H1 (cell line): ENCODE measurements at regions not wholly inside any gene's neighbourhood (a gene's known extent, or its start where the extent isn't known, plus 50 kb on each side); places are given as distances from the start of the nearest gene placed in this dataset.

ENCODE experiments used
- CTCF ChIA-PET: fragments of 300-600 bp; sonication (Branson Sonifier 250); formaldehyde crosslinking; loops from one replicate; lab custom pipeline; 2021; ENCODE audit not compliant: partially characterized antibody; lab: Charles Lee
- POLR2A ChIA-PET: fragments of 300-600 bp; sonication (Branson Sonifier 250); formaldehyde crosslinking; loops from one replicate; lab custom pipeline; 2021; ENCODE audit warnings: inconsistent platforms; ENCODE audit not compliant: partially characterized antibody; lab: Charles Lee
- DNase-seq, 2 experiments: peaks; one replicate each; pipeline versions ENCODE4 v3.0.0 to v3.0.0-alpha.2; 2010 to 2022; ENCODE audit warnings: low spot score in 2 of 2, low read depth in 1 of 2, mixed read lengths in 1 of 2
- FAIRE-seq: peaks from 2 replicates; lab custom pipeline; 2011; peaks lifted over from hg19 to GRCh38; lab: Jason Lieb, UNC
- H2AFZ ChIP-seq: 2 replicates; pipeline ENCODE4 v1.8.1; 2012; ENCODE audit warnings: low read length, inconsistent platforms
- H2AK5ac ChIP-seq: 2 replicates; pipeline ENCODE4 v1.6.1; 2013; ENCODE audit warnings: low read depth, low read length
- H2BK120ac ChIP-seq: replicated peaks from 2 replicates; pipeline ENCODE3; 2013; ENCODE audit warnings: low read depth, low read length, inconsistent platforms
- H2BK12ac ChIP-seq: 2 replicates; pipeline ENCODE4 v1.6.1; 2013; ENCODE audit warnings: low read depth, low read length
- H2BK15ac ChIP-seq: 2 replicates; pipeline ENCODE4 v1.6.1; 2013; ENCODE audit warnings: low read length
- H2BK20ac ChIP-seq: 2 replicates; pipeline ENCODE4 v1.6.1; 2013; ENCODE audit warnings: low read length
- H2BK5ac ChIP-seq: 2 replicates; pipeline ENCODE4 v1.6.1; 2013; ENCODE audit warnings: low read depth, low read length
- H3K14ac ChIP-seq: 2 replicates; pipeline ENCODE4 v1.6.1; 2013; ENCODE audit warnings: inconsistent platforms; ENCODE audit not compliant: insufficient read length
- H3K18ac ChIP-seq: 2 replicates; pipeline ENCODE4 v1.6.1; 2013; ENCODE audit warnings: low read length; ENCODE audit errors: extremely low read depth
- H3K23ac ChIP-seq: 2 replicates; pipeline ENCODE4 v1.6.1; 2013; ENCODE audit warnings: inconsistent platforms; ENCODE audit not compliant: insufficient read length
- H3K23me2 ChIP-seq: 2 replicates; pipeline ENCODE4 v1.6.1; 2013; ENCODE audit warnings: low read depth, low read length
- H3K27ac ChIP-seq: 2 replicates; pipeline ENCODE4 v1.6.1; 2011; ENCODE audit warnings: low read depth, low read length, inconsistent platforms
- H3K27me3 ChIP-seq, 4 experiments: replicated peaks in 1 of 4; 1 replicate in 1 of 4; 2 replicates in 3 of 4; pipeline versions ENCODE4 v1.6.1 to v1.8.1; 2011 to 2013; ENCODE audit warnings: low read length in 3 of 4, mild to moderate bottlenecking in 3 of 4, inconsistent platforms in 2 of 4, mixed read lengths in 2 of 4, moderate library complexity in 1 of 4; ENCODE audit not compliant: control insufficient read depth in 3 of 4, insufficient read depth in 3 of 4; ENCODE audit errors: extremely low read depth in 1 of 4
- H3K36me3 ChIP-seq, 4 experiments: 2 replicates each; pipeline versions ENCODE4 v1.6.1 to v1.8.1; 2011 to 2013; ENCODE audit warnings: mild to moderate bottlenecking in 4 of 4, low read length in 3 of 4, moderate library complexity in 2 of 4, control low read depth in 1 of 4, inconsistent platforms in 1 of 4; ENCODE audit not compliant: insufficient read depth in 4 of 4, control insufficient read depth in 2 of 4
- H3K4ac ChIP-seq: replicated peaks from 2 replicates; pipeline ENCODE3; 2013; ENCODE audit warnings: low read length, low read depth, mixed read lengths, inconsistent platforms; ENCODE audit not compliant: insufficient read length
- H3K4me1 ChIP-seq, 4 experiments: replicated peaks in 1 of 4; 1 replicate in 1 of 4; 2 replicates in 3 of 4; pipeline versions ENCODE4 v1.6.1 to v1.8.1; 2011 to 2013; ENCODE audit warnings: low read length in 3 of 4, inconsistent platforms in 2 of 4, mixed read lengths in 1 of 4; ENCODE audit not compliant: insufficient read depth in 4 of 4, control insufficient read depth in 3 of 4
- H3K4me2 ChIP-seq, 2 experiments: 2 replicates each; pipeline versions ENCODE4 v1.6.1 to v1.8.1; 2011 to 2013; ENCODE audit warnings: low read depth in 2 of 2, low read length in 2 of 2, control low read depth in 1 of 2, inconsistent platforms in 1 of 2, mild to moderate bottlenecking in 1 of 2; ENCODE audit not compliant: insufficient read depth in 1 of 2
- H3K4me3 ChIP-seq, 4 experiments: fragments of 200-600, 300-600 bp in 1 of 4; sonication (generic), shearing (Covaris generic), sonication (Bioruptor Twin) in 1 of 4; 2 replicates each; pipeline versions ENCODE4 v1.5.1 to v1.8.1; 2011 to 2016; ENCODE audit warnings: low read length in 4 of 4, low read depth in 3 of 4, control low read depth in 2 of 4, inconsistent platforms in 2 of 4, mild to moderate bottlenecking in 2 of 4, mixed read lengths in 1 of 4, moderate library complexity in 1 of 4; ENCODE audit not compliant: insufficient read depth in 2 of 4; ENCODE audit errors: extremely low read depth in 1 of 4
- H3K56ac ChIP-seq: replicated peaks from 2 replicates; pipeline ENCODE3; 2013; ENCODE audit warnings: low read depth, mild to moderate bottlenecking, mixed read lengths, low read length, inconsistent platforms; ENCODE audit not compliant: insufficient read length
- H3K79me1 ChIP-seq: 2 replicates; pipeline ENCODE4 v1.6.1; 2013; ENCODE audit warnings: low read depth, low read length, control low read depth
- H3K79me2 ChIP-seq, 2 experiments: 2 replicates each; pipeline versions ENCODE4 v1.6.1 to v1.8.1; 2012 to 2013; ENCODE audit warnings: low read length in 2 of 2, mild to moderate bottlenecking in 2 of 2, inconsistent platforms in 1 of 2; ENCODE audit not compliant: insufficient read depth in 2 of 2, control insufficient read depth in 1 of 2
- H3K9ac ChIP-seq, 4 experiments: replicated peaks in 1 of 4; 1 replicate in 1 of 4; 2 replicates in 3 of 4; pipeline versions ENCODE4 v1.6.1 to v1.8.1; 2011 to 2013; ENCODE audit warnings: low read depth in 3 of 4, low read length in 3 of 4, control low read depth in 2 of 4, mild to moderate bottlenecking in 2 of 4, moderate library complexity in 2 of 4, inconsistent platforms in 1 of 4; ENCODE audit errors: extremely low read depth in 1 of 4
- H3K9me3 ChIP-seq, 2 experiments: 2 replicates each; pipeline versions ENCODE4 v1.6.1 to v1.8.1; 2012 to 2013; ENCODE audit warnings: mild to moderate bottlenecking in 2 of 2, moderate library complexity in 2 of 2, control low read depth in 1 of 2, inconsistent platforms in 1 of 2, low read depth in 1 of 2, low read length in 1 of 2, mixed read lengths in 1 of 2; ENCODE audit not compliant: insufficient read depth in 2 of 2
- H4K20me1 ChIP-seq, 2 experiments: replicated peaks in 1 of 2; 2 replicates each; pipeline versions ENCODE3 to v1.8.1; 2011 to 2013; ENCODE audit warnings: inconsistent platforms in 2 of 2, low read length in 2 of 2, mild to moderate bottlenecking in 1 of 2; ENCODE audit not compliant: insufficient read depth in 2 of 2, control insufficient read depth in 1 of 2
- H4K5ac ChIP-seq: 2 replicates; pipeline ENCODE4 v1.6.1; 2013; ENCODE audit warnings: low read length, low read depth, mixed read lengths, inconsistent platforms; ENCODE audit not compliant: insufficient read length
- H4K8ac ChIP-seq: 2 replicates; pipeline ENCODE4 v1.8.0; 2013; ENCODE audit warnings: mild to moderate bottlenecking, moderate library complexity, low read length, inconsistent platforms; ENCODE audit not compliant: insufficient read depth; ENCODE audit errors: extremely low read depth
- H4K91ac ChIP-seq: replicated peaks from 2 replicates; pipeline ENCODE3; 2013; ENCODE audit warnings: low read length, mixed read lengths, inconsistent platforms; ENCODE audit not compliant: insufficient read length
- WGBS, 2 experiments: shearing (Covaris generic) in 1 of 2; methylation state at CpG; one replicate each; pipeline versions ENCODE4 v1.1.6 to v1.1.7; 2013 to 2015; ENCODE audit warnings: low lambda C conversion rate in 2 of 2, mixed read lengths in 2 of 2, inconsistent platforms in 1 of 2, low coverage in 1 of 2, missing lambda C conversion rate in 1 of 2; ENCODE audit not compliant: insufficient replicate concordance in 2 of 2, insufficient coverage in 1 of 2, insufficient read length in 1 of 2; ENCODE audit errors: extremely low coverage in 1 of 2, missing lambda C conversion rate in 1 of 2; 5-methylcytosine and 5-hydroxymethylcytosine counted together
- TF ChIP-seq, protein P1 (sequence below): fragments of 300-600 bp; sonication (generic); IDR thresholded peaks from 2 replicates; pipeline ENCODE4 v1.7.1; 2012; ENCODE audit warnings: low read length, moderate library complexity, mild to moderate bottlenecking, inconsistent platforms; ENCODE audit not compliant: insufficient replicate concordance

DNA sequence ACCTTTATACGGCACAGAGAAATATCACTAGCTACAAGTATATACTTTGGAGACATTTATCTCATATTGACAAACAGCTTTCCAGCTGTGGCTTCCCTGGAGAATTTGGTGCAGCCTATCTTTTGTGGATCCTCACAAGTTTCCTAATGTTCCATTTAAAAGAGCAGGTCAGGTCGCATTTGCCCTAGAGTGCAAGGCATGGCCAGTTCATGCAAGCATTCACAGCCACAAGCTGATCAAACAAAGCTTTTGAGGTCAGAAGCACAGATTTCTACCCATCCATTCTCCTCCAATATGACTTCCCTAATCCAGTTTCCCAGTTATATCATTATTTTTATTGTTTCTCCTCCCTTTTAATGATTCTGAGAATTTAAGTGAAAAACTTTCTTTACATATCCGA lies 1008.4 kb upstream of the AGA start:
- H2BK12ac ChIP-seq, result no peak overlapping the region
- ChIA-PET POLR2A (no interaction called here), CTCF (interaction anchor here (0.5 kb wide), 1 partner anchor 665 kb away, joined by 3 read pairs; no protein-coding TSS in a partner anchor)
- no peak overlapping the region for H4K5ac ChIP-seq
- H3K9me3 ChIP-seq, result no peaks in the 10 kb centered on the region
- H4K20me1 ChIP-seq, result no peaks in the 10 kb centered on the region
- H3K4me2 ChIP-seq, result no peak overlapping the region
- H3K14ac ChIP-seq, result no peak overlapping the region
- FAIRE-seq, result no peak
- H2BK120ac ChIP-seq, result no peak overlapping the region
- no peak overlapping the region for H2BK15ac ChIP-seq
- no peak overlapping the region for H3K9ac ChIP-seq
- no peaks in the 10 kb centered on the region for H3K23me2 ChIP-seq
- H3K4me3 ChIP-seq, result no peak overlapping the region
- no peak overlapping the region for H3K27ac ChIP-seq
- no peak overlapping the region for H2BK5ac ChIP-seq
- H3K4me1 ChIP-seq, result no peaks in the 10 kb centered on the region
- H3K18ac ChIP-seq, result no peak overlapping the region
- H3K23ac ChIP-seq, result no peak overlapping the region
- DNase-seq, result no peak
- no peak overlapping the region for H2BK20ac ChIP-seq
- no peak overlapping the region; the same call in 1 of the 2 replicates for H2AFZ ChIP-seq
- H3K56ac ChIP-seq, result no peak overlapping the region
- no peak overlapping the region for H4K8ac ChIP-seq
- H3K36me3 ChIP-seq, result no peaks in the 10 kb centered on the region
- no peaks in the 10 kb centered on the region for H3K27me3 ChIP-seq
- WGBS, 2 experiments, result 95% methylated on average over 3 of the region's 3 CpGs; no CpG with 5 or more reads in 1 of the 2 experiments
- no peaks in the 10 kb centered on the region for H3K79me2 ChIP-seq
- H3K79me1 ChIP-seq, result no peaks in the 10 kb centered on the region
- no peak overlapping the region for H4K91ac ChIP-seq
- no peak overlapping the region for H2AK5ac ChIP-seq
- no peak overlapping the region for H3K4ac ChIP-seq
- TF ChIP-seq, protein P1, sequence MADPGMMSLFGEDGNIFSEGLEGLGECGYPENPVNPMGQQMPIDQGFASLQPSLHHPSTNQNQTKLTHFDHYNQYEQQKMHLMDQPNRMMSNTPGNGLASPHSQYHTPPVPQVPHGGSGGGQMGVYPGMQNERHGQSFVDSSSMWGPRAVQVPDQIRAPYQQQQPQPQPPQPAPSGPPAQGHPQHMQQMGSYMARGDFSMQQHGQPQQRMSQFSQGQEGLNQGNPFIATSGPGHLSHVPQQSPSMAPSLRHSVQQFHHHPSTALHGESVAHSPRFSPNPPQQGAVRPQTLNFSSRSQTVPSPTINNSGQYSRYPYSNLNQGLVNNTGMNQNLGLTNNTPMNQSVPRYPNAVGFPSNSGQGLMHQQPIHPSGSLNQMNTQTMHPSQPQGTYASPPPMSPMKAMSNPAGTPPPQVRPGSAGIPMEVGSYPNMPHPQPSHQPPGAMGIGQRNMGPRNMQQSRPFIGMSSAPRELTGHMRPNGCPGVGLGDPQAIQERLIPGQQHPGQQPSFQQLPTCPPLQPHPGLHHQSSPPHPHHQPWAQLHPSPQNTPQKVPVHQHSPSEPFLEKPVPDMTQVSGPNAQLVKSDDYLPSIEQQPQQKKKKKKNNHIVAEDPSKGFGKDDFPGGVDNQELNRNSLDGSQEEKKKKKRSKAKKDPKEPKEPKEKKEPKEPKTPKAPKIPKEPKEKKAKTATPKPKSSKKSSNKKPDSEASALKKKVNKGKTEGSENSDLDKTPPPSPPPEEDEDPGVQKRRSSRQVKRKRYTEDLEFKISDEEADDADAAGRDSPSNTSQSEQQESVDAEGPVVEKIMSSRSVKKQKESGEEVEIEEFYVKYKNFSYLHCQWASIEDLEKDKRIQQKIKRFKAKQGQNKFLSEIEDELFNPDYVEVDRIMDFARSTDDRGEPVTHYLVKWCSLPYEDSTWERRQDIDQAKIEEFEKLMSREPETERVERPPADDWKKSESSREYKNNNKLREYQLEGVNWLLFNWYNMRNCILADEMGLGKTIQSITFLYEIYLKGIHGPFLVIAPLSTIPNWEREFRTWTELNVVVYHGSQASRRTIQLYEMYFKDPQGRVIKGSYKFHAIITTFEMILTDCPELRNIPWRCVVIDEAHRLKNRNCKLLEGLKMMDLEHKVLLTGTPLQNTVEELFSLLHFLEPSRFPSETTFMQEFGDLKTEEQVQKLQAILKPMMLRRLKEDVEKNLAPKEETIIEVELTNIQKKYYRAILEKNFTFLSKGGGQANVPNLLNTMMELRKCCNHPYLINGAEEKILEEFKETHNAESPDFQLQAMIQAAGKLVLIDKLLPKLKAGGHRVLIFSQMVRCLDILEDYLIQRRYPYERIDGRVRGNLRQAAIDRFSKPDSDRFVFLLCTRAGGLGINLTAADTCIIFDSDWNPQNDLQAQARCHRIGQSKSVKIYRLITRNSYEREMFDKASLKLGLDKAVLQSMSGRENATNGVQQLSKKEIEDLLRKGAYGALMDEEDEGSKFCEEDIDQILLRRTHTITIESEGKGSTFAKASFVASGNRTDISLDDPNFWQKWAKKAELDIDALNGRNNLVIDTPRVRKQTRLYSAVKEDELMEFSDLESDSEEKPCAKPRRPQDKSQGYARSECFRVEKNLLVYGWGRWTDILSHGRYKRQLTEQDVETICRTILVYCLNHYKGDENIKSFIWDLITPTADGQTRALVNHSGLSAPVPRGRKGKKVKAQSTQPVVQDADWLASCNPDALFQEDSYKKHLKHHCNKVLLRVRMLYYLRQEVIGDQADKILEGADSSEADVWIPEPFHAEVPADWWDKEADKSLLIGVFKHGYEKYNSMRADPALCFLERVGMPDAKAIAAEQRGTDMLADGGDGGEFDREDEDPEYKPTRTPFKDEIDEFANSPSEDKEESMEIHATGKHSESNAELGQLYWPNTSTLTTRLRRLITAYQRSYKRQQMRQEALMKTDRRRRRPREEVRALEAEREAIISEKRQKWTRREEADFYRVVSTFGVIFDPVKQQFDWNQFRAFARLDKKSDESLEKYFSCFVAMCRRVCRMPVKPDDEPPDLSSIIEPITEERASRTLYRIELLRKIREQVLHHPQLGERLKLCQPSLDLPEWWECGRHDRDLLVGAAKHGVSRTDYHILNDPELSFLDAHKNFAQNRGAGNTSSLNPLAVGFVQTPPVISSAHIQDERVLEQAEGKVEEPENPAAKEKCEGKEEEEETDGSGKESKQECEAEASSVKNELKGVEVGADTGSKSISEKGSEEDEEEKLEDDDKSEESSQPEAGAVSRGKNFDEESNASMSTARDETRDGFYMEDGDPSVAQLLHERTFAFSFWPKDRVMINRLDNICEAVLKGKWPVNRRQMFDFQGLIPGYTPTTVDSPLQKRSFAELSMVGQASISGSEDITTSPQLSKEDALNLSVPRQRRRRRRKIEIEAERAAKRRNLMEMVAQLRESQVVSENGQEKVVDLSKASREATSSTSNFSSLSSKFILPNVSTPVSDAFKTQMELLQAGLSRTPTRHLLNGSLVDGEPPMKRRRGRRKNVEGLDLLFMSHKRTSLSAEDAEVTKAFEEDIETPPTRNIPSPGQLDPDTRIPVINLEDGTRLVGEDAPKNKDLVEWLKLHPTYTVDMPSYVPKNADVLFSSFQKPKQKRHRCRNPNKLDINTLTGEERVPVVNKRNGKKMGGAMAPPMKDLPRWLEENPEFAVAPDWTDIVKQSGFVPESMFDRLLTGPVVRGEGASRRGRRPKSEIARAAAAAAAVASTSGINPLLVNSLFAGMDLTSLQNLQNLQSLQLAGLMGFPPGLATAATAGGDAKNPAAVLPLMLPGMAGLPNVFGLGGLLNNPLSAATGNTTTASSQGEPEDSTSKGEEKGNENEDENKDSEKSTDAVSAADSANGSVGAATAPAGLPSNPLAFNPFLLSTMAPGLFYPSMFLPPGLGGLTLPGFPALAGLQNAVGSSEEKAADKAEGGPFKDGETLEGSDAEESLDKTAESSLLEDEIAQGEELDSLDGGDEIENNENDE, result no peak
